Hepatocyte (in vitro differentiated cells): ENCODE measurements at regions not wholly inside any gene's neighbourhood (a gene's known extent, or its start where the extent isn't known, plus 50 kb on each side); places are given as distances from the start of the nearest gene placed in this dataset.

Source experiments
- EZH2 ChIP-seq: fragments of 200-600 bp; sonication (generic); IDR thresholded peaks from 2 replicates; pipeline ENCODE4 v1.6.1; 2016; ENCODE audit warnings: antibody characterized with exemption, mild to moderate bottlenecking, borderline replicate concordance
- TF ChIP-seq, protein P1 (sequence below): fragments of 200-600 bp; sonication (generic); IDR thresholded peaks from 2 replicates; pipeline ENCODE4 v1.5.1; 2016; ENCODE audit warnings: antibody characterized with exemption, mild to moderate bottlenecking; ENCODE audit not compliant: poor library complexity

GRCh38 chr12:97835541-97835940, 372.9 kb downstream of the RMST start:
- TF ChIP-seq, protein P1, sequence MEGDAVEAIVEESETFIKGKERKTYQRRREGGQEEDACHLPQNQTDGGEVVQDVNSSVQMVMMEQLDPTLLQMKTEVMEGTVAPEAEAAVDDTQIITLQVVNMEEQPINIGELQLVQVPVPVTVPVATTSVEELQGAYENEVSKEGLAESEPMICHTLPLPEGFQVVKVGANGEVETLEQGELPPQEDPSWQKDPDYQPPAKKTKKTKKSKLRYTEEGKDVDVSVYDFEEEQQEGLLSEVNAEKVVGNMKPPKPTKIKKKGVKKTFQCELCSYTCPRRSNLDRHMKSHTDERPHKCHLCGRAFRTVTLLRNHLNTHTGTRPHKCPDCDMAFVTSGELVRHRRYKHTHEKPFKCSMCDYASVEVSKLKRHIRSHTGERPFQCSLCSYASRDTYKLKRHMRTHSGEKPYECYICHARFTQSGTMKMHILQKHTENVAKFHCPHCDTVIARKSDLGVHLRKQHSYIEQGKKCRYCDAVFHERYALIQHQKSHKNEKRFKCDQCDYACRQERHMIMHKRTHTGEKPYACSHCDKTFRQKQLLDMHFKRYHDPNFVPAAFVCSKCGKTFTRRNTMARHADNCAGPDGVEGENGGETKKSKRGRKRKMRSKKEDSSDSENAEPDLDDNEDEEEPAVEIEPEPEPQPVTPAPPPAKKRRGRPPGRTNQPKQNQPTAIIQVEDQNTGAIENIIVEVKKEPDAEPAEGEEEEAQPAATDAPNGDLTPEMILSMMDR: no peak
- no peak for TF ChIP-seq EZH2
